Left lung (tissue), 4 donors: ENCODE measurements at regions not wholly inside any gene's neighbourhood (a gene's known extent, or its start where the extent isn't known, plus 50 kb on each side); places are given as distances from the start of the nearest gene placed in this dataset.

Experiments
- ATAC-seq: fragments of 200-7000 bp; cut with Tn5 transposase; one replicate; pipeline ENCODE4 v1.9.1; 2020; ENCODE audit warnings: moderate library complexity
- DNase-seq, 4 donors: peaks; one replicate each; pipeline ENCODE4 v3.0.0-alpha.2; 2013 to 2020
- H3K27ac ChIP-seq, 2 donors: fragments of 200-600 bp; sonication (generic) in 1 of 2; one replicate each; pipeline versions ENCODE4 v1.5.0 to v1.8.0; 2020 to 2021
- H3K27me3 ChIP-seq, 2 donors: fragments of 200-600 bp; sonication (generic) in 1 of 2; one replicate each; pipeline versions ENCODE4 v1.5.0 to v1.8.0; 2020 to 2021
- H3K36me3 ChIP-seq, 2 donors: fragments of 200-600 bp; sonication (generic) in 1 of 2; one replicate each; pipeline versions ENCODE4 v1.5.0 to v1.8.0; 2020 to 2021
- H3K4me1 ChIP-seq, 2 donors: fragments of 200-600 bp; one replicate each; pipeline ENCODE4 v1.8.0; 2021
- H3K4me3 ChIP-seq, 2 donors: fragments of 200-600 bp; sonication (generic) in 1 of 2; one replicate each; pipeline versions ENCODE4 v1.5.0 to v1.8.0; 2020 to 2021; ENCODE audit warnings: mild to moderate bottlenecking in 1 of 2
- H3K9me3 ChIP-seq, 2 donors: fragments of 200-600 bp; sonication (generic) in 1 of 2; one replicate each; pipeline versions ENCODE4 v1.5.0 to v1.8.0; 2020 to 2021
- CTCF ChIP-seq, 2 donors: fragments of 200-600 bp; sonication (generic) in 1 of 2; IDR thresholded peaks; one replicate each; pipeline versions ENCODE4 v1.5.0 to v1.8.0; 2021; ENCODE audit warnings: antibody characterized with exemption in 2 of 2
- intact Hi-C, 2 donors: fragments of 100-400 bp; cut with DNase I; formaldehyde crosslinking; loops; one replicate each; pipeline versions ENCODE4 v1.11.2 to v1.14.2; 2022
- donor health status: DM: no; HTN: yes; CAD: no.
- donor health status: DM: no; HTN: no; CAD: no.

- peak; percentile 43 for ATAC-seq
Observed at GRCh38 chr4:102430461-102430910, 70.7 kb upstream of the NFKB1 start.

GRCh38 chr4:102431608-102431961 is 69.6 kb upstream of the NFKB1 start:
- no peak for TF ChIP-seq CTCF (IDR thresholded peaks at IDR 0.05)
- Histone ChIP-seq H3K4me1 (peaks cover 0 to 17% of the 10 kb centered on the region in 2 donors), H3K4me3 (peak overlapping the region; percentile 46 to 55), H3K27ac (peak overlapping the region; percentile 76 to 80), H3K36me3 (no peaks in the 10 kb centered on the region), H3K9me3 (peaks cover 0 to 2% of the 10 kb centered on the region in 2 donors), H3K27me3 (no peaks in the 10 kb centered on the region)
- no peak for DNase-seq
- intact Hi-C loops: no loop called here
- ATAC-seq: no peak

More at GRCh38 chr4:102430461-102430910, 70.7 kb upstream of the NFKB1 start:
- no peak for TF ChIP-seq CTCF (IDR thresholded peaks at IDR 0.05)
- Histone ChIP-seq H3K4me1 (peaks cover 0 to 17% of the 10 kb centered on the region in 2 donors), H3K9me3 (peaks cover 0 to 2% of the 10 kb centered on the region in 2 donors), H3K27ac (peak overlapping the region; percentile 76 to 80), H3K36me3 (no peaks in the 10 kb centered on the region), H3K27me3 (no peaks in the 10 kb centered on the region), H3K4me3 (peak overlapping the region; percentile 46 to 55)
- DNase-seq: peak in 1 of 4 donors; percentile 10
- intact Hi-C loops: no loop called here

GRCh38 chr4:102437111-102437510 is 64.0 kb upstream of the NFKB1 start:
- DNase-seq (no peak), ATAC-seq (no peak)
- H3K9me3 ChIP-seq: peaks cover 0 to 2% of the 10 kb centered on the region in 2 donors
- H3K27ac ChIP-seq: no peak overlapping the region
- peaks cover 4 to 21% of the 10 kb centered on the region in 2 donors for H3K4me1 ChIP-seq
- intact Hi-C loops: no loop called here
- H3K36me3 ChIP-seq: no peaks in the 10 kb centered on the region
- H3K4me3 ChIP-seq: no peak overlapping the region
- TF ChIP-seq CTCF (IDR thresholded peaks at IDR 0.05): no peak
- H3K27me3 ChIP-seq: no peaks in the 10 kb centered on the region

- Histone ChIP-seq H3K9me3 (peaks cover 0 to 2% of the 10 kb centered on the region in 2 donors), H3K4me3 (no peak overlapping the region), H3K27me3 (no peaks in the 10 kb centered on the region), H3K27ac (peak overlapping the region; percentile 60 to 67), H3K4me1 (peaks cover 4 to 21% of the 10 kb centered on the region in 2 donors), H3K36me3 (no peaks in the 10 kb centered on the region)
- ATAC-seq: peak; percentile 15
- TF ChIP-seq CTCF (IDR thresholded peaks at IDR 0.05): no peak
- intact Hi-C loops: no loop called here
- no peak for DNase-seq
Observed at GRCh38 chr4:102438396-102439235, 62.5 kb upstream of the NFKB1 start.

GRCh38 chr4:102439236-102439614 is 61.9 kb upstream of the NFKB1 start:
- no peak for TF ChIP-seq CTCF (IDR thresholded peaks at IDR 0.05)
- peaks cover 4 to 21% of the 10 kb centered on the region in 2 donors for H3K4me1 ChIP-seq
- H3K27ac ChIP-seq: peak overlapping the region; percentile 60 to 67
- H3K36me3 ChIP-seq: no peaks in the 10 kb centered on the region
- ATAC-seq (peak; percentile 68), DNase-seq (peak in 2 of 4 donors; percentile 83 to 88)
- peaks cover 0 to 2% of the 10 kb centered on the region in 2 donors for H3K9me3 ChIP-seq
- intact Hi-C loops: no loop called here
- no peak overlapping the region for H3K4me3 ChIP-seq
- no peaks in the 10 kb centered on the region for H3K27me3 ChIP-seq
